Lower leg skin (tissue), 4 donors: ENCODE measurements at regions not wholly inside any gene's neighbourhood (a gene's known extent, or its start where the extent isn't known, plus 50 kb on each side); places are given as distances from the start of the nearest gene placed in this dataset.

Source experiments
- DNase-seq, 2 donors: peaks; one replicate each; pipeline ENCODE4 v3.0.0-alpha.2; 2019; ENCODE audit warnings: low spot score in 2 of 2
- H3K4me3 ChIP-seq: fragments of 200-600 bp; sonication (generic); 2 replicates; pipeline ENCODE4 v1.5.1; 2017; ENCODE audit warnings: mild to moderate bottlenecking, low read depth; ENCODE audit not compliant: poor library complexity, severe bottlenecking
- POLR2A ChIP-seq, 2 donors: fragments of 450-650 bp; IDR thresholded peaks; one replicate each; pipeline ENCODE4 v1.6.1; 2016 to 2017; ENCODE audit warnings: antibody characterized with exemption in 2 of 2, mild to moderate bottlenecking in 1 of 2, moderate library complexity in 1 of 2
- WGBS, 2 donors: methylation state at CpG; one replicate each; pipeline ENCODE4 v1.1.5; 2018; 5-methylcytosine and 5-hydroxymethylcytosine counted together
- intact Hi-C: fragments of 100-400 bp; cut with DNase I; formaldehyde crosslinking; loops from one replicate; pipeline ENCODE4 v1.15.0; 2023; ENCODE audit warnings: low total_unique reads
- TF ChIP-seq, protein P1 (sequence below), 3 donors: fragments of 450-650 bp; IDR thresholded peaks; one replicate each; pipeline ENCODE4 v1.5.1; 2016; ENCODE audit warnings: antibody characterized with exemption in 3 of 3, mild to moderate bottlenecking in 3 of 3, moderate library complexity in 2 of 3

DNA sequence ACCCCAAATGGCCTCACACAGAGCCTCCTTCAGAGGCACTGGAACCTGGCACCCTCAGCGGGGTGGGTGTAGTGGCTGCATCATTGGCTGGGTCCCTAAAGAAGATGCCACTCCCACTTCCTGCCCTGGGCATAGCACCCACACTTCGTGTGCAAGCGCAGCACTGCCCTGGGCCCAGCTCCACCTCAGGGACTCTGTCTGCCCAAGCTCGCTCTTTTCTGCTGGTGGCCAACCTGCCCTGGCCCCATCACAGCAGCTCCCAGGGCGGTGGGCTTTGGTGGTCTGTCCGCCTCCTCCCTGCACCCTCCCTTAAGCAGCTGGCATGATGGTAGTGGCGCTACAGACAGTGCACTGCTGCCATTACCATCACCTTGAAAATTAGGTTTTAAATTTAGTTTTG, 829.3 kb upstream of the BRINP3 start:
- DNase-seq: no peak
- TF ChIP-seq, protein P1, sequence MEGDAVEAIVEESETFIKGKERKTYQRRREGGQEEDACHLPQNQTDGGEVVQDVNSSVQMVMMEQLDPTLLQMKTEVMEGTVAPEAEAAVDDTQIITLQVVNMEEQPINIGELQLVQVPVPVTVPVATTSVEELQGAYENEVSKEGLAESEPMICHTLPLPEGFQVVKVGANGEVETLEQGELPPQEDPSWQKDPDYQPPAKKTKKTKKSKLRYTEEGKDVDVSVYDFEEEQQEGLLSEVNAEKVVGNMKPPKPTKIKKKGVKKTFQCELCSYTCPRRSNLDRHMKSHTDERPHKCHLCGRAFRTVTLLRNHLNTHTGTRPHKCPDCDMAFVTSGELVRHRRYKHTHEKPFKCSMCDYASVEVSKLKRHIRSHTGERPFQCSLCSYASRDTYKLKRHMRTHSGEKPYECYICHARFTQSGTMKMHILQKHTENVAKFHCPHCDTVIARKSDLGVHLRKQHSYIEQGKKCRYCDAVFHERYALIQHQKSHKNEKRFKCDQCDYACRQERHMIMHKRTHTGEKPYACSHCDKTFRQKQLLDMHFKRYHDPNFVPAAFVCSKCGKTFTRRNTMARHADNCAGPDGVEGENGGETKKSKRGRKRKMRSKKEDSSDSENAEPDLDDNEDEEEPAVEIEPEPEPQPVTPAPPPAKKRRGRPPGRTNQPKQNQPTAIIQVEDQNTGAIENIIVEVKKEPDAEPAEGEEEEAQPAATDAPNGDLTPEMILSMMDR (IDR thresholded peaks at IDR 0.05): no peak
- TF ChIP-seq POLR2A (IDR thresholded peaks at IDR 0.05): no peak
- WGBS, 2 donors: 92 to 93% methylated on average over 7 of the region's 7 CpGs
- intact Hi-C loops: no loop called here
- no peak overlapping the region for H3K4me3 ChIP-seq

DNA sequence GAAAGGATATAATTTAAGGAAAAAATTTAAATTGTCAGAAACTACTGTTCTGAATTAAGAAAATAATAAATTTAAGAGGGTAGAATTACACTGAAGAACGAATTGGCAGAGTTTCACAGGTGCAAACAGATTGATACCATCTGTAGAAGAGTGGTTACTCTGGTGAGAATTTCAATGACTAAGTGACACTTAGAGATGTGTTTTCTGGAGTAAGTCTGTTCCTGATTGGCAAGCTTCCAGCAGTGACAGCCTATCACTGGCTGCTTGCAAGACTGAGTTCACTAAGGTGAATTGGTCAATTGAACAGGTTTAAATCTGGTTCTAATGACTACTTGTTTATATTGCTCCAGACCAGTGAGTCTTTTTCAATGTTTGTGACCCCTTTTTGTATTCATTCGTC, 838.2 kb upstream of the RGS18 start:
- WGBS, 2 donors: 59 to 67% methylated on average over 2 of the region's 2 CpGs

DNA sequence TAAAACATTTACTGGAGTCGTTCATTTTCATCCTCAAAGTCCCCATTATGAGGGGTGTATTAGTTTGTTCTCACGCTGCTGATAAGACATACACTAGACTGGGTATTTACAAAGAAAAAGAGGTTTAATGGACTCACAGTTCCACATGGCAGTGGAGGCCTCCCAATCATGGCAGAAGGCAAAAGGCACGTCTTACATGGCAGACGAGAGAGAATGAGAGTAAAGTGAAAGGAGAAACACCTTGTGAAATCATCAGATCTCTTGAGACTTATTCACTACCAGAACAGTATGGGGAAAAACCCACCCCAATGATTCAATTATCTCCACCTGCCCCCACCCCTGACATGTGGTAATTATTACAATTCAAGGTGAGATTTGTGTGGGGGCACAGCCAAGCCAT, 830.4 kb upstream of the RGS18 start:
- intact Hi-C loops: no loop called here
- TF ChIP-seq POLR2A (IDR thresholded peaks at IDR 0.05): no peak
- TF ChIP-seq, protein P1 (IDR thresholded peaks at IDR 0.05): no peak
- no peak for DNase-seq

More for the DNA sequence above, 838.2 kb upstream of the RGS18 start:
- TF ChIP-seq POLR2A (IDR thresholded peaks at IDR 0.05): no peak
- TF ChIP-seq, protein P1 (IDR thresholded peaks at IDR 0.05): no peak
- DNase-seq: no peak
- no peak overlapping the region for H3K4me3 ChIP-seq
- intact Hi-C loops: no loop called here

DNA sequence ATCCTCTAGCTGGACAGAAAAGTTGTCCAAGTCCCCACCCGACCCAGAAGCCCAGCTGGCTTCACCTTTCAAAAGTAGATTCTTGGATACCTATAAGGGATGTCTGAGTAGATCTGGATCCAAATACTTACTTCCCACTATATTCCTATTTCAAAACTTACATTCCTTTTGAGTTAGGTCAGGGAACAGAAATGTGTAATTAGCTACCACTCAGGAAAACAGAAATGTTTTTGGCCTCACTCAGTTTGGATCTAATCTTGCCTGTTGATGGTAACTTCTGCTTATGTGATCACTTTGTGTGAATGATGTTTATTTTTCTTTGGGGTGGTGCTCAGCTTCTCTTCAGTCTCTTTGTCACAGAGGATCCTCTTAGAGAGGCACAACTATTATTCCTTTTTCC, 814.4 kb upstream of the RGS18 start:
- no peak for DNase-seq
- 38 to 50% methylated on average over 1 of the region's 1 CpG for WGBS, 2 donors
- no peak overlapping the region for H3K4me3 ChIP-seq
- intact Hi-C loops: no loop called here
- no peak for TF ChIP-seq POLR2A (IDR thresholded peaks at IDR 0.05)
- TF ChIP-seq, protein P1 (IDR thresholded peaks at IDR 0.05): no peak

More for the DNA sequence above, 830.4 kb upstream of the RGS18 start:
- 86 to 87% methylated on average over 4 of the region's 4 CpGs for WGBS, 2 donors
- no peak overlapping the region for H3K4me3 ChIP-seq

DNA sequence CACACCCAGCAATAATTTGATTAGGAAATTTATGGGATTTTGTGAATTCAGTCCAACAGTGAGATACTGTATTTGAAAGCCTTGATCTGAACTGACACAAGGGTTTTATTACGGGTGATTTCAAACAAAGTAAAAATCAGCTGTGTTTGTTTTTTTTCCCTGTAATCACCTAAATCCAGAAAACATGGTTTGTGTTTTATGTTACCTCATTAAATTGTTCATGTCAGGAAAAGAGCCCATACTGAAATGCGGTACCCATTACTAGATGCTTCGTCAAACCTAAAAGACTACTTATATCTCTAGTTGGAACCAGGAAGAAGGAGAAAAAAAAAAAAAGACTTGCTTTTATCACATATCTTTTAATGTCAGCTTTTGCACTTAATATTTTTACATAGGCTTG, 811.9 kb upstream of the RGS18 start:
- DNase-seq: no peak
- no peak overlapping the region for H3K4me3 ChIP-seq
- WGBS, 2 donors: 78 to 86% methylated on average over 3 of the region's 3 CpGs
- TF ChIP-seq POLR2A (IDR thresholded peaks at IDR 0.05): no peak
- TF ChIP-seq, protein P1 (IDR thresholded peaks at IDR 0.05): no peak
- intact Hi-C loops: no loop called here

DNA sequence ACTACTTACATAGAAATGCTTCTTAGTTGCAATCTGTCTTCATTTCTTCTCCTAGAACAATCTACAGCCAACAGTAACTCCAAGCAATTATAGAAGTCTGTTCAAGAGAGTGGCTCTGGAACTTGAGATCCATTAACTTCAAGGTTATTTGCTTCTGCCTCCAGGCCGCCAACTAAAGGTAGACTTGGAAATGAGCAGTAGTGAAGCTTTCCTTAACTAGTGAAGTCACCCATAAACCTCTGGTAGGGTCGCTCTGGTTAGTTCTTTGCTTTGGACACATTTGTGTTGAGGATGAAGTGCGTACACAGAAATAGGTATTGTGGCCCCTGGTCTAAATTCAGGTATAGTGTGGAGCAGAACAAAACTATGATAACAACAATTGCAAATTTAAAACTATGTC, 809.9 kb upstream of the RGS18 start:
- TF ChIP-seq, protein P1 (IDR thresholded peaks at IDR 0.05): no peak
- no peak for TF ChIP-seq POLR2A (IDR thresholded peaks at IDR 0.05)
- no peak for DNase-seq
- intact Hi-C loops: no loop called here
- H3K4me3 ChIP-seq: no peak overlapping the region
- 85% methylated on average over 3 of the region's 3 CpGs for WGBS, 2 donors
